ENCODE measurements at regions not wholly inside any gene's neighbourhood (a gene's known extent, or its start where the extent isn't known, plus 50 kb on each side); places are given as distances from the start of the nearest gene placed in this dataset.

GRCh38 chr4:53907772-53908171 lies 156.6 kb downstream of the CHIC2 start:
- Histone ChIP-seq H3K4me1 (ENCODE audit: insufficient read depth, low read length) (peaks cover 8% of the 10 kb centered on the region; the same call in 1 of the 2 replicates), H3K9me3 (ENCODE audit: insufficient read depth, low read length, severe bottlenecking) (no peaks in the 10 kb centered on the region), H4K20me1 (ENCODE audit: insufficient read depth, low read length) (no peaks in the 10 kb centered on the region), H3K27ac (ENCODE audit: low read length) (no peak overlapping the region), H3K9ac (ENCODE audit: low read depth, low read length) (no peak overlapping the region), H3K4me2 (ENCODE audit: insufficient read depth, low read length) (no peak overlapping the region), H3K79me2 (ENCODE audit: insufficient read depth, low read length) (no peaks in the 10 kb centered on the region), H2AFZ (ENCODE audit: low read depth, low read length) (no peak overlapping the region), H3K4me3 (ENCODE audit: low read depth in 1 of 2, low read length in 2 of 2) (no peak overlapping the region), H3K27me3 (ENCODE audit: insufficient read depth, low read length, poor library complexity) (no peaks in the 10 kb centered on the region), H3K36me3 (ENCODE audit: insufficient read depth, low read length) (no peaks in the 10 kb centered on the region)
- no peak for ATAC-seq (ENCODE audit: insufficient read depth, low read depth)
- TF ChIP-seq EZH2 (IDR thresholded peaks at IDR 0.05; ENCODE audit: borderline replicate concordance, low read depth, low read length, severe bottlenecking) (no peak), CTCF (IDR thresholded peaks at IDR 0.05; ENCODE audit: borderline replicate concordance, extremely low read depth, low read length, poor library complexity, severe bottlenecking) (no peak)
- no peak for DNase-seq

GRCh38 chr4:53906606-53907190 lies 157.7 kb downstream of the CHIC2 start:
- TF ChIP-seq CTCF (IDR thresholded peaks at IDR 0.05; ENCODE audit: borderline replicate concordance, extremely low read depth, low read length, poor library complexity, severe bottlenecking) (no peak), EZH2 (IDR thresholded peaks at IDR 0.05; ENCODE audit: borderline replicate concordance, low read depth, low read length, severe bottlenecking) (no peak)
- H3K4me3 ChIP-seq (ENCODE audit: low read depth in 1 of 2, low read length in 2 of 2): no peak overlapping the region
- H3K9me3 ChIP-seq (ENCODE audit: insufficient read depth, low read length, severe bottlenecking): no peaks in the 10 kb centered on the region
- no peaks in the 10 kb centered on the region for H3K36me3 ChIP-seq (ENCODE audit: insufficient read depth, low read length)
- H3K4me1 ChIP-seq (ENCODE audit: insufficient read depth, low read length): peaks cover 8% of the 10 kb centered on the region; the same call in 1 of the 2 replicates
- no peak overlapping the region for H3K27ac ChIP-seq (ENCODE audit: low read length)
- ATAC-seq (ENCODE audit: insufficient read depth, low read depth) (no peak), DNase-seq (no peak)
- no peaks in the 10 kb centered on the region for H3K79me2 ChIP-seq (ENCODE audit: insufficient read depth, low read length)
- peak overlapping the region; percentile 68 for H3K4me2 ChIP-seq (ENCODE audit: insufficient read depth, low read length)
- H3K9ac ChIP-seq (ENCODE audit: low read depth, low read length): no peak overlapping the region; the same call in 1 of the 2 replicates
- H2AFZ ChIP-seq (ENCODE audit: low read depth, low read length): peak overlapping the region; percentile 76
- no peaks in the 10 kb centered on the region for H4K20me1 ChIP-seq (ENCODE audit: insufficient read depth, low read length)
- no peaks in the 10 kb centered on the region for H3K27me3 ChIP-seq (ENCODE audit: insufficient read depth, low read length, poor library complexity)

- Histone ChIP-seq H3K27me3 (ENCODE audit: insufficient read depth, low read length, poor library complexity) (no peaks in the 10 kb centered on the region), H4K20me1 (ENCODE audit: insufficient read depth, low read length) (no peaks in the 10 kb centered on the region), H3K36me3 (ENCODE audit: insufficient read depth, low read length) (no peaks in the 10 kb centered on the region), H3K9me3 (ENCODE audit: insufficient read depth, low read length, severe bottlenecking) (no peaks in the 10 kb centered on the region), H3K4me3 (ENCODE audit: low read depth in 1 of 2, low read length in 2 of 2) (peak overlapping the region in 1 of 2 experiments; percentile 54; a peak in 2 of 4 replicates), H3K79me2 (ENCODE audit: insufficient read depth, low read length) (no peaks in the 10 kb centered on the region), H2AFZ (ENCODE audit: low read depth, low read length) (peak overlapping the region; percentile 76), H3K9ac (ENCODE audit: low read depth, low read length) (peak overlapping the region; percentile 37), H3K27ac (ENCODE audit: low read length) (peak overlapping the region; percentile 58; the same call in 1 of the 2 replicates), H3K4me1 (ENCODE audit: insufficient read depth, low read length) (peaks cover 8% of the 10 kb centered on the region; the same call in 1 of the 2 replicates), H3K4me2 (ENCODE audit: insufficient read depth, low read length) (peak overlapping the region; percentile 68)
- ATAC-seq (ENCODE audit: insufficient read depth, low read depth) (peak; percentile 77), DNase-seq (peak; percentile 19)
- TF ChIP-seq EZH2 (IDR thresholded peaks at IDR 0.05; ENCODE audit: borderline replicate concordance, low read depth, low read length, severe bottlenecking): no peak
- no peak for TF ChIP-seq CTCF (IDR thresholded peaks at IDR 0.05; ENCODE audit: borderline replicate concordance, extremely low read depth, low read length, poor library complexity, severe bottlenecking)
Observed at GRCh38 chr4:53905941-53906377, 158.4 kb downstream of the CHIC2 start.
